GM11168 (cell line): ENCODE measurements at regions not wholly inside any gene's neighbourhood (a gene's known extent, or its start where the extent isn't known, plus 50 kb on each side); places are given as distances from the start of the nearest gene placed in this dataset.

Experiments
- in situ Hi-C: fragments of 300-500 bp; cut with MboI; formaldehyde crosslinking; loops from one replicate; pipeline ENCODE4 v1.12.0; 2022; ENCODE audit warnings: low sequenced_read_pairs; ENCODE audit not compliant: unreplicated experiment

DNA sequence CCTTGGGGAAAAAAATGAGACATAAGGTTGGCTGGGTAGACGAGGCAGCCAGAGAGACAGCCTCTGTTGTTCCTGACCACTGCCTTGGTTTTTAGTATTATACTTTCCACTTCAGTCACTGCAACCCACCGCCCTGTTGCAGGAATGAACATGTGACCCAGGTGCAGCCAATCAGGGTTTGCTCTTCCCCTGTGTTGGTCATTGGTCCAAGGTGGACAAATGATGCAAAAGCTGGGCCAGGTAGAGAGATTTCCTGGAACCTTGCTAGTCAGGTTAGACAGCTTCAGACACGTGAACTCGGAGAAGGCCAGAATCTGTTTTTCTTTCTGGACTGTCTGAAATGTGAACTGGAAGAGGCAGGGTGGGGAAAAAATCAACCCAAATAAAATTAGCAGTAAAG lies 452.4 kb upstream of the RBFOX1 start:
- in situ Hi-C loops: no loop called here

DNA sequence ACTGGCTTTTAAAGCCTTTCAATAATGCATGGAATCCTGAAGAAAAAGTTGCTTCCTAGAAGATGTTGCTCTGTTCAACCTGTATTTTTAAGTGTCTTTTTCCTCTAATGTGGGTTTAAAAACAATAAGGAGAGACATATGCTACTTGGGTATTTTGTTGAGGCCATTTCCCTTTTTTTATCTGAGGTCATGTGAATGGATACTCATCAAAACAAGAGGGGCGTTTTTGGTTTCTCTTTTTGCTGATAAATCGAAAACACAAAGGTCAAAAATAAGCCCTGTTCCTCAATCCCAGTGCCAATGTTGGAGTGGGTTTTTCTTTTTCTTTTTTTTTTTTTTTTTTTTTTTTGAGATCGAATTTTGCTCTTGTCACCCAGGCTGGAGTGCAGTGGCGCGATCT lies 468.0 kb upstream of the RBFOX1 start:
- in situ Hi-C loops: no loop called here

DNA sequence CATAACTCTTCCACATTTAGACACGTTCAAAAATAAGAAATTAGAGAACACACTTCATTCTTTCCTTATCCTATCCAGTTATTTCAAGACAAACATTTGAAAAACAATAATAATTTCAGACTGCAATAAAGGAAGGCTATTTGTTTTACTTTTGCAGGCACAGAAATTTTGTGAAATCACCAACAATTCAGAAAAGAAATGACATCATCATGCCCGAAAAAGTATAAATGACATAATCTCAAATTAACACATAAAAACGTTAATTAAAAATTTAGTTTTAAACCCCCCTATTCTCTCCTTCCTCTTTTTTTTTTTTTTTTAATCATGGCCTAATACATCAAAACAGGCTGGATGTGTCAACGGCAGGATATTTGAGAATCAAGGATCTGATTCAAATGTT lies 468.4 kb upstream of the RBFOX1 start:
- in situ Hi-C loops: no loop called here

DNA sequence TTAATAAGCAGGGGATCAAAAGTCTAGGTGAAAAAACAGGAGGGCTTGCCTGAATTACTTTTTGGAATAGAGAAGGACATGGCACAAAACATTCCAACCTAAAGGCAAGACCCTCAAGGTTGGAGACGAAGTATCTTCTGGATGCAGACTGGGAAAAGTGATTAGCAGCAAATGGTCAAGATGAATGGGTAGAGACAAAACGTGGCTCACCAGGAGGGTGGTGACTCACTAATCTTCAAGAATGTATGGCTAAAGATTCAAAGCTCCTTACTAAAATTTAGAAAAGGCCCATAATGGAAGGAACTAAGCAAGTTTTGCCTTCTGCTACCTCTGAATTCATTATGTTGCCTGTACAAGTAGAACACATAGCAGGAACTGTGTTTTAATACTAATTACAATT lies 469.5 kb upstream of the RBFOX1 start:
- in situ Hi-C loops: no loop called here

DNA sequence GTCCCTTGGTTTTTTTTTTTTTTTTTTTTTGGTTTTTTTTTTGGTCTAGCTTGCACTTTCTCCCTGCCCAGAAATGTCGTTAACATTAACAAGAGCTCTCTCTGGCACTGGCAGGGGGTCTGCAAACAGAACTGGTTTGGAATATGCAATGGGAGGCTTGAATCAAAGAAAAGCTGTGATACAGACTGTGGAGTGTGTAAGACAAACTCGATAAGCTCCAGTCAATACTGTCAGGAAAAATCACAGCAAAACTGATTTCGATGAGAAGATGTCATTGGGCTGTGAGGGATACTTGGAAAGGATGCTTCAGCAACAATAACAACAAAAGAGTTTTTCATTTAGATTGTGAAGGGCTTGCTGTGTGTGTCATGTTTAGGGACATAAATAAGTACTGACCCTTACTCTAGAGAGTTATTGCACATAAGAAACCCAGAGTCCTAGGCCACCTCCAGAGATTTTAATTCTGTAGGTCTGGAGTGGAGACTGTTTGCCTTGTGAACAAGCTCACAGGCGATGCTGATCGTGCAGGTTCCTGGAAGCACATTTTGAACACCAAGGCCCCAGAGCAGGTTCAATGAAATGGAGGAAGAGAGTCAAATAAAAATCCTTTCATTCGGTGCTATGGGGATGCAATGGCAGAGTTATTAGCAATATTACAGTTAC lies 470.7 kb upstream of the RBFOX1 start:
- in situ Hi-C loops: no loop called here

DNA sequence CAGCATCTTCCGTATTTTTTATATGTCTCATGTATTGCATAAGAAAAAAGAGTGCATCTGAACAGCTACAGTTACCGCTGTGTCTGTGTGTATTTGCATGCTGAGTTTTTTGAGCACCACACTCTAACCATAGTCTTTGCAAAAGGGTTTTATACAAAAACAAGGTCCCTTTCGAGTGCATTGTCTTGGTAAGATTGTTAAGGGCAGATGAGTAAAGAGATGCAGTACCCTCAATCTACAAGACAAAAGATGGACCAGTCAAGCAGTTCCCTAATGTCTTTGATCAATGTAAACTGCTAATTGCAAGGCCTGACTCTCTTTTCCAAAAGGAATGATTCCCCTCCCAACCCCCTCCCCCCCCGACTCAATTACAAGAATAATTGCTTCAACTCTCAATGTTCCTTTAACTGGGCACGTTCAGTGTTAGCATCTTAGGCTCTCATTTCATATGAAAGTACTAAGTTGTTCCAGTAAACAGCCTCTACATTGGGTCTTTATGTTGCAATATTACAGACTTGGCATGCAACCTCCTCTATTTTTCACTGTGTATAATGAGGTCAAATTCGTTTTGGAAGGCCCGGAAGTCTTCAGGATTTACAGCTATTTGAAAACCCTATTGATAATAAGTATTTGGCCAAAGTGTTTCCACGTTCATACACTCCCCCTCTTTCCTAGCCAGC lies 471.4 kb upstream of the RBFOX1 start:
- in situ Hi-C loops: no loop called here

DNA sequence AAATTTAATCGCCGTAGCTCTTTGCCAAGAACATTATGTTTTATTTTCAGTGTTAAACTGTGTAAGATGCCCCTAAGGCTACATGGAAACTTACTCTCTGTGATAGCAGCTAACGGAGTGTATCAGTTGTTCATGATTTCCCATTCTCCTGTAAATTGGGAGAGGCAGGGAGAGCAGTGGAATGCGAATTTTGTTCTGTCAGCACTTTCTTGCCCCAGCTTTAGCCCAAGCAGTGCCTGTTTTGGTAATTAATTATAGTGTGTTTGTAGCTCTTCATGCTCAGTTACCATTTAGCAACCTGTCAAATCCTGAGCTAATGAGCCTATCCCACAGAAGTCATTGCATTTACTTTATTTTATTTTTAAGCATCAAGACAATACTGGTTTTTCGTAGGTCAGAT lies 475.1 kb upstream of the RBFOX1 start:
- in situ Hi-C loops: no loop called here

DNA sequence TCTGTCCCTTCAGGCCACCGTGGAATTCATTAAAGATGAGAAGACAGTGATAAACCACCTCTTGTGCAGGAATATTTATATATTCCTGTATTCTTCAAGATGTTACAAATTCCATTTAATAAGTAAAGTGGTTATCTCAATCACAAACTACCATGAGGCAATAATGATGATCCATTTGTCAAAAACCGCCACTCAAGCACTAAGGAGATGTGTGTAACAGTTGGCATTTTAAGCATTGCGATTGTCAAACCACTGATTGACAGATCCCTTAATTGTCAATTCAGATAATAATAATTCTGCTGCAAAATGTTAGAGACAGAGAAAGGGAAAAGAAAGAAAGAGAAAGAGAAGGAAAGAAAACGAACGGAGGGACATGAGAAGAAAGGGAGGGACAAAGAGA lies 476.1 kb upstream of the RBFOX1 start:
- in situ Hi-C loops: no loop called here

DNA sequence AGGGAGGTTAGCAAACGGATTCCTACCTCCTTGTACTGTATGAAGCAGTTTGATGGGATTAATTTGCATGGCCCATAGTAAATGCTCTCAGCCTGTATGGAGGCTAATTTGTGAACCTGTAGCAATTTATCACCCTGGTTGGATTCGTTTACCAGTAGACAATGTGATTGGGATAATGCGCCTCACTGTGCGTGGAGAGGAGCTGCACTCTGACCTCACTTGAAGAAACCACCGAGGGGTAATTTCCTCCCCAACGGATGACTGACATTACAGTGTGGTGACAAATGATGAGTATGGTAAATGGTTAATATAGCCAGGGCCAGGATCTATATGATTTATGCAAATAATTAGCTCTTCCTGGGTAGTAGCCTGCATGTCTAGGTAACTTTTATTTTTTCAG lies 479.1 kb upstream of the RBFOX1 start:
- in situ Hi-C loops: no loop called here

DNA sequence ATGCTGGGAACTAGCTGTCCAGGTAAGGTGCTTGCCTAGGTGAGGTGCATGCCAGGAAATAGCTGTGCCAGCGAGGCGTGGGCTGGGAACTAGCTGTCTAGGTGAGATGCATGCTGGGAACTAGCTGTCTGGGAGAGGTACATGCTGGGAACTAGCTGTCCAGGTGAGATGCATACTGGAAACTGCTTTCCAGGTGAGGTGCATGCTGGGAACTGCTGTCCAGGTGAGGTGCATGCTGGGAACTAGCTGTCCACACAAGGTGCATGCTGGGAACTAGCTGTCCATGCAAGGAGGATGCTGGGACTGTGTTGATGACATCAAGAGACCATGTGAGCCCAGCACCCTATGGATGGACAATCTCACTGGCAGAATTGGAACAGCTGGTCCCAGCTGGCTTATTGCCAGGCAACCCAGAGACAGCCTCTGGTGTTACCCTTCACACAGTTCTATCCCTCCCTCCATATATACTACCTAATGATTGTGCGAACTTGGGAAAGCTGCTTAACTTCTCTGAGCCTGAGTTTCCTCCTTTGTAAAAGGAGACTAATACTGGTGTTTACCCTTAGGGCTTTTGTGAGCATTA lies 479.9 kb upstream of the RBFOX1 start:
- in situ Hi-C loops: no loop called here

DNA sequence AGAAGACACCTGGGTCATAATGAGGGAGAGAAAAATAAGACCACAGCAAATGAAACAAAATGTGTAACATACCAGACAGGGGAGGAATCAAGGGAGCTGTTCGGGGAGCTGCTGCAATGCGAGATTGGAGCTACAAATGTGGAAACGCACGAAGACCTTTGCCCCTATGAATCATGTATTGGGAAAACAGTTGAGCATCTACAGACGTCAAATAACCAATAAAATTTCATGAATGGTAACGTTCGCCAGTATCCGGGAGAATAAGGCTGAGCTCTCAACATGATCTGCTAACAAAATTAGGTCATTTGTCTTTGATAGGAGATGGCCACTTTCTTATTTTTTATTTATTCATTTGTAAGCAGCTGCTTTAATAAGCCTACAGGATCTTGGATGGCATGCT lies 486.2 kb upstream of the RBFOX1 start:
- in situ Hi-C loops: no loop called here

DNA sequence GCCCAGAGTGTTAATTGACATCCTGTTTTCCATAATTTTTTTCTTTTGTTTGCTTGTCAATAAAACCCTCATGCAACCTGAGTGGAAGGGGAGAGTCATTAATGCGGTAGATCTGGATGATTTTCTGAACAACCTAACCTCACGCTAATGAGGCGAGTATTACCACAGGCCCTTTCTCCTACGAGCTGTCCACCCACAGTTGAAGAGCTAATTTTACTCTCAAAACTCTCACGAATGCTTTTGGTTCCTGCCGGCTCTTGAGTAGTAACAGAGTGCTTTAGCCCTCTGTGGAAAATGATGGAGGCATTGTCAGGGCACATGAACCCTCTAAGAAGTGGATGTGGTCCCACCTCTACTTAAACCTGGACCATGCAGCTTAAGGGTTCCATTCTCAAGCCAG lies 491.3 kb upstream of the RBFOX1 start:
- in situ Hi-C loops: no loop called here

DNA sequence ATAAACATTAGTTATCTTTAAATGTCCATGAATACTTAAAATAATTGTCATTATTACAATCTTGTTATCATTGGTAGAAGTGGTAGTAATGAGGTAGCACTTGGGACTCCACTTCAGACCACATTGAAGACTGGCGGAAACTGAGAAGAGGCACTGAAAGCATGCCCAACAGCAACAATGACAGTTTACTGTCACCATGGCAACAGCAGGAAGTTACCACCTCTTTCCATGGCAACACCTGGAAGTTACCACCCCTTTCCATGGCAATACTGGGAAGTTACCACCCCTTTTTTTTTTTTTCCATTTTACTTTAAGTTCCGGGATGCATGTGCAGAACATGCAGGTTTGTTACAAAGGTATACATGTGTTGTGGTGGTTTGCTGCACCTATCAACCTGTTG lies 494.9 kb upstream of the RBFOX1 start:
- in situ Hi-C loops: no loop called here

DNA sequence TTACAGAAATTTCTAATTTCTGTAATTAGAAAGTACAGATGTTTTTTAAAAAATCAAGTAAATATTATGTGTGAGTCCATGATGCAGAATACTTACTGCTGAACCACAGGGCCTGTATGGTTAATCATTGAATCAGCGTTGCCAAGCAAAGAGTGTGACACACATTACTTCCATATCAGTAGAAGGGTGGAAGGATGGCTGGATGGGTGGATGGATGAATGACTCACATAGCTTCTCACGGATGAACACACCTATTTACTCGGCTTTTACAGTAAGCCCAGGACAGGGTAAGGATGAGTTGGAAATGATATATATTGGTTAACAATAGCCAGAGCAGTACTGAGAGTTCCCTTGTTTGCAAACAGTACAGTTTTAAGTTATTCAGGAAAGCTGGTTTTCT lies 495.9 kb upstream of the RBFOX1 start:
- in situ Hi-C loops: no loop called here

DNA sequence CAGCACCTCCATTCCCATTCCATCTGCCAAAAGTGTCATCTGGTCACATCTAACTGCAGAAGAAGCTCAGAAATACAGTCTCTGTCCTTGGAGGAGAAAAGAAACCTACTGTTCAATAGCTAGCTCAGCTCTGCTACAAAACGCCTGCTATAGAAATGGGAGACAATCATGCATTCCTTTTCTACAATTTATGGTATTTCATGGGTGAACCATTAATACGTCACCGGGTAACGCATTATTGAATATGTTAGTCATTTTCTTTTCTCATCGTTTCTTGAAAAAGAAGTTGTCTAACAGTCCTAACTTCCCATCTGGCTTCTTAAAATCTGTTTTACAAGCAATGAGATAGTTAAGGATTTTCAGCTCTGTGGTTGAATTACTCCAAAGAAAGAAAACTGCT lies 496.7 kb upstream of the RBFOX1 start:
- in situ Hi-C loops: no loop called here

DNA sequence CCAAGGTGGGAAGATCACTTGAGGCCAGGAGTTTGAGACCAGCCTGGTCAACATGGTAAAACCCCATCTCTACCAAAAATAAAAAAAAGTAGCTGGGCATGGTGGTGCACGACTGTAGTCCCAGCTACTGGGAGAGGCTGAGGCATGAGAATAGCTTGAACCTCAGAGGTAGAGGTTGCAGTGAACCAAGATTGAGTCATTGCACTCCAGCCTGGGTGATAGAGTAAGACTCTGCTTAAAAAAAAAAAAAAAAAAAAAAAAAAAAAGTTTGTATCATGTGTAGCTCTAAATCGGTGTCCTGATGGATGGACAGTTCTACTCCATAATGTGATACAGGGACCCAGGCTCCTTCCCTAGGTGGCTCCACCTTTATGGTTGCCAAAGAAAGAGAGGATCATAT lies 497.1 kb upstream of the RBFOX1 start:
- in situ Hi-C loops: no loop called here

DNA sequence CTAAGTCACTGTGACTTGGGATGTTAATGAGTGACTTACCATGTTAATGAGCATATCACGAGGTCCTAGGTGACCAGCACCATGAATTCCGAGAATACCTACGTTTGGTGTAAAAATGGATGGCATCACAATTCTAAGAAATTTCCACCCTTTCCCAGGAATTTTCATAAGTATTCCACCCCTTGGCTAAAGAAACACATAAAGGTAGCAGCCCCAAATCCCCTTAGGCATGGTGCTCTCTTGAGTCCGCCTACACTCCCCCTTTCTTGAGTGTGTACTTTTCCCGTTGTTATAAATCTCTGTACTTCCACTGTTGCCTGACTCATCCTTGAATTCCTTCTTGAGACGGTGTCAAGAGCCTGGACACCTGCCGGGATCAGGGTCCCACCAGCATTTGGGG lies 504.0 kb upstream of the RBFOX1 start:
- in situ Hi-C loops: no loop called here

DNA sequence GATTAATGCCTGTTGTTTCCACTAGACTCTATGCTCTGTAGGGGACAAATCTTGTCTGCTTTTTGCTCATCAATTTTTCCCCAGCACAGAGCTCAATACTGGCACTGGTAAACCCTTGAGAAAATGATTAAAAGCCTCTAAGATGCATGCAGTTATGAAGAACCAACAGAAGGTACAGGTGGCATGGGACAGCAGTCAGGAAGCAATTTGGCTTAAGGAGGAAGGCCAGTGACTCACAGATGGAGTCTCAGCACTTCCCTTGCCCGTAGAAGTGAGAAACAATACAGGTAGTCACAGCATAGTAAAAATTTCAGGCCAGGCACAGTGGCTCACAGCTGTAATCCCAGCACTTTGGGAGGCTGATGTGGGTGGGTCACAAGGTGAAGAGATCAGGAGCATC lies 504.7 kb upstream of the RBFOX1 start:
- in situ Hi-C loops: no loop called here

DNA sequence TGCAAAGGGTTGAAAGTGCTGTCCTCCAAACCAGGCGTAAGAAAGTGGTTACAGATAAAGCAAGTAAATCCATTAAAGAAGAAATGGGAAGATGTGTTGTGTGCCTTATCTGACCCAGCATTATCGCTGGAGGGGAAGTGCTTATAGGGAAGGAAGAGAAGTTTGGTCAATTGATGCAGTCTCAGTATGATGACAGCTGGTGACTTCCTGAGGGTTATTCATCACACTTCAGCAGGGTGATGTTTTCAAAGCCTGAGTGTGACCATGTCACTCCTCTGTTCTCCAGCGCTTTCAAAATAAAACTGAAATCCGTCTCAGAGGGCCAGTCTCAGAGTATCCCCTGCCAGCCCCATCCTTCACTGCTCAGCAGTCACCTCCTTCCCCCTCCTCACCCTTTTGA lies 505.4 kb upstream of the RBFOX1 start:
- in situ Hi-C loops: no loop called here

DNA sequence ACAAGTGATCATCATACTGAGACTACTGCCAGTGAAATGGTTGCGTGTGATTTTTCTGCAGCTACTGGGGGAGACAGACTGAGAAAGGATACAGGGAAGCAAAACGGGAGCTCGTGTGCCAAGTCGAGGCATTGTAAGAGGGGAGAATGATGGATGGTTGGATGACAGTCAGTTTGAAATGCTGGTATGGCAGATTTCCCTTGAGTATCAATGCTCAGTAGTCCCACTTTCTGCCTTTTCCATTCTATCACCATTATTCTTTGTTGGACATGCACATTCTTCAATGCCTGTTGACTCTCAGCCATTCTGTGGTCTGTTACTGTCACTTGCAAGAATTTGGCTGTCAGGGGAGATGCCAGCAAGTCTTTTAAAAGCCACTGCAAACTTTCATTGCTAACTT lies 510.6 kb upstream of the RBFOX1 start:
- in situ Hi-C loops: no loop called here

DNA sequence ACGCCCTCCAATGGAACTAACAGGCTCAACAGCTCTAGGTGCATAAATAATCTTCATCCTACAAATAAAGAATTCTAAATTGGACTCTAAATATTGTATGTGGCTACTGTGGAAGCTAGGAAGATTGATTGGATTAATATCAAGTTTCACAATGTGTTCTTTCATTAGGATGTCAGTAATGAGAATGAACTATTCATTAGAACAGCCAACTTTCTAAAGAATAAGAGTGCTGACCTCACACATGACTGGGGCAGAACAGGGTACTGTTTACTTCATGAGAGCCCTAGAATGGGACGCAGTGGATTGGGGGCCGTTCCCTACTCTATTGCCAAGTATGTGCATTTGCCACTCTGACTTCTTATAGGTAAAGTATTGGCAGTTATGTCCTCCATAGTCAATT lies 528.2 kb upstream of the RBFOX1 start:
- in situ Hi-C loops: no loop called here

DNA sequence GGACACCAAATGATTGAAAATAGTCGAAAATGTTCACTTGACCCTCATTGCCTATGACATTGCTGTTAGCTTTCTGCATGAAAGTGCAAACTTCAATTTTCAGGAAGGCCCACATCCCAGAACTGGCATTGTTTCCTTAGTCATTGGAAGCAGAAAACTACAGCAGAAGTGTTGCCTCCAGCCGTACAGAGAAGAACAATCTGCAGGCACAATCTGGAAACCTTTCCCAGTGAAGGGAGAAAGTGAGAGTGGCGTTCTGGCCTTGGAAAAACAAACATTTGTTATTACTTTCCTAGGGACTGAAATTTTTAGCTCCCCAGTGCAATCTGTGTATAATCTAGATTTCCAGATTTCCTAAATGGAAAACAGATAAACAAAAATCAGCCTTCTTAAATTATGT lies 529.5 kb upstream of the RBFOX1 start:
- in situ Hi-C loops: no loop called here
